Glomerular endothelial cell (primary cell): ENCODE measurements at regions not wholly inside any gene's neighbourhood (a gene's known extent, or its start where the extent isn't known, plus 50 kb on each side); places are given as distances from the start of the nearest gene placed in this dataset.
"Not testable (repeated sequence)": the region's sequence is repeated elsewhere in the genome, so short reads cannot be mapped to it uniquely, and the experiment has no call there.

ENCODE experiments used
- DNase-seq: peaks from one replicate; pipeline ENCODE4 v3.0.0-alpha.2; 2011; ENCODE audit warnings: low read depth, low spot score; ENCODE audit errors: extremely low read depth

DNA sequence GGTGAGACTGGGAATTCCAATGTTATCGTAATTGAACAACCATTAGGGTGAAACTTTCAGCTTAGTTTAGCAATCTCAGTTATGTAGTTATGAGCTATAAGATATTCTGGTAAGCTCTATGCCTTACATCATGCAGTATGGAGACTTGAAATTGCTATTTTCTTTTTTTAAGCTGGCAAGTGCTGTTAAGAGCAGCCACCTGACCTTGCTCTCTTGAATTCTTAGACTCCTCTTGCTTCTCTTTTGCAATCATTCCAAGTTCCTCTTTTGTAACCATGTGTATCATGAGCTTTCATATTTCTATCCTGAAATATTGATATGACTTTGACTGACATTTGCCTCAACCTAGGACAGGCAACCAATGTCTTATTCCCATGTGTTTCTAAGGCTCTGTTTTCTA is 446.3 kb upstream of the SLC35B3 start:
- no peak for DNase-seq

DNA sequence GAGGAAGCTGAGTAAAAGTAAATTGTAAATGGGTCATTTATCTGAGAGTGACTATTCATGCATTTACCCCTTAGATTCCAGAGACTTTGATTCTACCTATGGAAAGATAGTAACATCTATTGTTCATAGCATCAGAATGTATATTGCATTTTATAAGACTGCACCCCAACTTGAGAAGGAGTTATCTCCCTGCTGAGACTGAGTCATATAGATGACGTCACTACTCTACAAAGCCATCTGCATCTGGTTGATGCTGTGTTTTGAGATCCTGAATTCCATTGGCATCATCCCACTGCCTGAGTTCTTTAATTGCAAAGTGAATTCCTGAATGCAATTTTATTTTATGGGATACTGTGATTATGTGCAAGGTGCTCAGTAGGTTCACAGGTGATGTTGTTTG is 444.0 kb upstream of the SLC35B3 start:
- DNase-seq, result no peak

DNA sequence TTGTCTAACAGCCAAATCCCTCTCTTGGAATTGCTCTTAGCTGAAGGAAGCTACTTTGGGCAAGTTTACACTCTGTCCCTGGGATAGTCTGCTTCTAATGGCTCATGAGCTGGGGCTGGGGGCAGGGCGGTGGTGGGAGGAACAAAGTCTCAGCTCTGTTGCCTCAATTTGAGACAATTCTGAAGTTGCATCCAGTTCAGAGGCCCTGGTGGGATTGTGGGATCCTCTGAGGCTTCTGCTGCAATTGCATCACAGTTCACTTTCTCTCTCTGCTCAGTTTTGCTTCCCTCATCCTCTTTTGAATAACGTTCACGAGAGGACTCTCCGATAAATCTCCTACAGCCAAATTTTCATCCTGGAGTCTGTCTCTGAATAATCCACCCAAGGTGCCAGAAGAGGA is 440.6 kb upstream of the SLC35B3 start:
- DNase-seq, result no peak

DNA sequence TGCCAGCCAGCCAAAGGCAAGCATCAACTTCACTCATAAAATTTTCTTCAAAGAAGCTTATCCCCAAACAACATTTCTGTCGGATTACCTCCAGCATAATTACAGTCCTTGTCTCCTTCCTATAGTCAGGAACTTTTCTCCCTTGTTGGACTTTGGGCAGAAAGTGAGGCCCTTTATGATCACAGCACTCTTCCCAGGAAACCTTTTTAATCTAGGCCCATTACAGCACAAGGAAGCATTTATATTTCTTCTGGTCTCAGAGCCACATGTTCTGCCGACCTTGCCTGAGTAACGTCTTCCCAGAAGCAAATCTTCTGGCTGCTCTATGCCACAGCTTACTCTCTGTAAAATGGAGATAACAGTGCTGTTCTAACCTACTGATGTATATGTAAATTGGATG is 437.2 kb upstream of the SLC35B3 start:
- DNase-seq, result no peak

DNA sequence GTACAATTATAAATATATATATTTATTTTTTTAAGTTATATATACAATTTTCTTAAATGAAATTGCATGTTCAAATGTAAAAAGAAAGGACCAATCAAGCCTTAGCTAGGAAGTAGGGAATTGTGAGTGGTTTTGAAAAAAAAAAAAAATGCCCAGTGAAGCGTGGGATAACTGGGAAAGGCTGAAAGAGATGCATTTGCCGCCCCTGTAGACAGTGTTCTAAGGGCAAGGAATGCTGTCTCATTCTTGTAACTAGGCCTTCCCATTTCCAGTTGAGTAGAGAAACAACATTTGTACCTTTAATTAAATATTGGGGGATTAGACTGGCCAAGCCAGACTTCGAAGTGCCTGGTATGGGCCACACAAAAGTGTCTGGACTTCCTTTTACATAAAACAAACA is 430.1 kb upstream of the SLC35B3 start:
- no peak for DNase-seq

DNA sequence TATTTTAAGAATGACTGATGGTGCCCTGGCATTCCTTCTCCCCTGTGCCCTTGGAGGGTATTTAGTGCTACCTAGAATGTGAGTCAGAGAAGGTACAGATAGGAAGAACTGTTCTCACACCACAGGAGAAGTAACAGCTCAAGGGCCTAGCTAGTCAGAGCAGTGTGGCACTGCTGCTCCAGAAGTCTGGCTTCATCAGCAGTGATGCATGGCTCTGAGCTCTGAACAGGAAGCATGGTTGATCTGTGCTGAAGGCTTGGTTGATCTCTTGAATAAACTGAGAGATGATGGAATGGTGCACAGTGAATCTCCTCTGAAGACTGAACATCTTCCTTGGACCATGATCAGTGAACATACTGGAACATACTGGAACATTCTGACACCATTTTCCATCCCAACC is 425.3 kb upstream of the SLC35B3 start:
- no peak for DNase-seq

DNA sequence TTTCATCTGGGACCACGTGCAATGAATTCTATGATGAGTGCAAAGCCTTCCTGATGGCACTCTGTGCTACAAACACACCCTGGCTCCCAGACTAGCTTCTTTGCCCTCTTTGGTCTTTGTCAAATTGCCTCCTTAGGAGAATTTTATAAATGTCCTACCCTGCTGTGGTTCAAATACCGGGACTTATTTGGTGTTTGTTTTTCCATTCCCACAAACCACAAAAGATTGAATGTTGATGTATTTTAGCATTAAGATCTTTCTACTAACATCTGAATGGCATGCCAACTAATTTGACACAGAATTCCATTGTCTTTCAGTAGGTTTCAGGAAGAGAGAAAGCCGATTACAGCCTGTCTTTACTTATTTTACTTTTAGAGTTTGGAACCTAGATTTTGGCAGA is 424.2 kb upstream of the SLC35B3 start:
- DNase-seq, result no peak

DNA sequence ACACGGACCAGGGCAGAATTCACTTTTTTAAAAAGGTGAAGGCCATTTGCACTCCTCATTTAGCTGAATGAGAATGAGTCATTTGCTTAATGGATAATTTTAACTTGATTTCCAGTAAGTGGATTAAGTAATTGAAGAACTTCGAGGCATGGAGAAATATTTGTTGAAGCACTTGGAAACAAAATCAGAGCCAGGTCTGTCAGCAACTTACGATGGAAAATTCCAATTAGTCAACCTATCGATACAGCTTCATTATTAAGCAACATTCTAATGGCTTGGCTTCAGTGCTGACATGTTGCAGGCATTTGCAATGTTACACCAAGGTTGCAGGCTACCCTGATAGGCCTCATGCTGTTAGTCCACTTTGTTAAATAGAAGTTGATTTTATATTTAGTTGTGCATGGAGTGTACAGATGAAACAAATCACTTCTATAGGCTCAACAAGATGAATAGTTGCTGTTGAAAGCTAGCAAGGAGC is 423.5 kb upstream of the SLC35B3 start:
- DNase-seq, result no peak

DNA sequence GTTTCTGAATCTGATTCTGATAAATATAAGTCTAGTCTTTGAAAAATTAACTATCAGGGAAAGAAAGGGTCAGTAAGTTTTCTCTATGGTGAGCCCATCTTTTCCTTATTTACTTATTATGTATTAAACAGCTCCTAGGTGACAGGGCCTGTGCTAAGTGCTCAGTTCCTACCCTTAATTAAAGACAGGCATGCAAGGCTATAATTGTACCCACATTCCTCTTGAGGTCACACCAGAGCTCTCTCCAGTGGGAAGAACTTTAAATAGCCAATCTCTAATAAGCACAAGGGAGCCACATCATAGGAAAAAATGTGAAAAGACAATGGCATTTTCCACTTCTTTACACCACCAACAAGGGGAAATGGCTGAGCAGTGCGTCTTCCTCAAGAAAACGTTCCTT is 421.8 kb upstream of the SLC35B3 start:
- DNase-seq, result no peak

DNA sequence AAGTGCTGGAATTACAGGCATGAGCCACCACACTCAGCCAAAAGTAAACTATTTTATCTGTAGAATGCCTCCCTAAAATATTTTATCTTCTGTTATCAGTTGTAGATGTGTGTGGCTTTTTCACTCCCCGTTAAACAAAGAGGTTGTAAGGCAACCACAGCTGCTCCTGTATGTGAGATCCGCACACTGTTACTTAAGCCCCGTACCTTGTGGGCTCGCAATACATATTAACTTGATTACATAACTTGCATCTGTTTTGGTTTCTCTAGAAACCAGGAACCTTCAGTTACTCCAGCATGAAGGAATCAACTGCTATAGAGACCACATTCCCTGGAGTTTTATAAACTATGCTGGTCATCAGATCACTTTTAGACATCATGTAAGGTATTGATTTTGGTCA is 420.1 kb upstream of the SLC35B3 start:
- no peak for DNase-seq

DNA sequence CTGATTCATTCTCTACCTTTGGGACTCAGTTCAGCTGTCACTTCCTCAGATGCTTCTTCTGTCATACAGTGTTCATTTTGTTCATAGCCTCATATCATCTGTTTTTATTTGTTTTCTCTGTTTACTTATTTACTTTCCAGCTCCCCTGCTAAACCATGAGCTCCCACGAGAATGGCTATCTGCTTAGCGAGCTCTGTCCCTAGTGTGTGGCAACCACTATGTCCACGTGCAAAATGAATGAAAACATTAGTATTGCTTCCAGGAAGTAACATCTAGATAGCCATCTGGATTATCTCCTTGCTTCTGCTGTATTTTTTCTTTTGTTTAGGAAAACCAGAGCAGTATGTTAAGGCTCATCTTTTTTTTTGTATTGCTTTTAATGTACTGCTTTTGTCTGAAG is 417.0 kb upstream of the SLC35B3 start:
- DNase-seq, result no peak

DNA sequence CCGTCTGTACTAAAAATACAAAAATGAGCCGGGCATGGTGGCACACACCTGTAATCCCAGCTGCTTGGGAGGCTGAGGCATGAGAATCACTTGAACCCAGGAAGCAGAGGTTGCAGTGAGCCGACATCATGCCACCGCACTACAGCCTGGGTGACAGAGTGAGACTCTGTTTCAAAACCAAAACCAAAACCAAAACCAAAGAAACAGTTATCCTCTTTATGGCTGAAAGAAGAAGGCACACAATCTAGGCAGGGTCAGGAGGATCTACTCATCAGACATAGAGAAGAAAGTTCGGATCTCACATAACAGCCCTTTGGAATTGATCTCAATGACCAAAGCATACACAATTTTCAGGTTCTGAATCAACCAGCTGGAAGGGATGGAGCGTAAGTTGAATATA is 411.3 kb upstream of the SLC35B3 start:
- not testable (repeated sequence) for DNase-seq

DNA sequence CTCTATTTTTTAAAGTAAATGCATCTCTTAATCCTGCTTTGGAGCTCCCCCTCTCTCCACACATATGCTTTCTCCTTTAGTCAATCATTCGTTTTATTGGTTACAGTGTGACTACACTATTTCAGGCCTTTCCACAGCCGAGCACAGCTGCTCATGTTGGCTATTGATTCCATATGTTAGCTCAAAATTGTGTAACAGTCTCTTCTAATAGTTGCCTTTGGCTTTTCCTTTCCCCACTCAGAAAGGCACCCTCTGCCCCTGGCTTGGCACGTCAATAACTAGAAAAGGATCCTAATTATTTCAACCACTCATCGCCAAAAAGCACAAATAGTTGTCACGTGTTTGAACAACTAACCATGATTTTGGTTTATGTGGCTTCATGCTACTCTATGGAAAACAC is 410.3 kb upstream of the SLC35B3 start:
- DNase-seq, result no peak

DNA sequence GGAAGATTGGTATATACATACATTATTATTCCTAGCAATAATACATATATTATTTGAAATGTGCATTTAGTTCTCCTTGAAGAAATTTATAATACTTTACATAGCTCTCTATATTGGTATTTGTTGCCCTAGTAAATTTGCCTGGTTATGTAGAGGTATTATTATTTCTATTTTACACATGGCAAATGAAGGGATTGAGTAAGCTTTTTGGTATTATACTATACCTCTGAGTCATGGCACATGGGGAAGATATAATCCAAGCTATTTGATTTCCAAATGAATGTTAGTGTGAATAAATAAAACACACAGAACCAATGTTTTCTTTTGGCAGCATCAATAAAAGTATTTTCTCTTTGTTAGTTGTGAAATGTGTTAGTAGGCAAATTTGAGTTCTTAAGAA is 409.6 kb upstream of the SLC35B3 start:
- DNase-seq, result no peak

DNA sequence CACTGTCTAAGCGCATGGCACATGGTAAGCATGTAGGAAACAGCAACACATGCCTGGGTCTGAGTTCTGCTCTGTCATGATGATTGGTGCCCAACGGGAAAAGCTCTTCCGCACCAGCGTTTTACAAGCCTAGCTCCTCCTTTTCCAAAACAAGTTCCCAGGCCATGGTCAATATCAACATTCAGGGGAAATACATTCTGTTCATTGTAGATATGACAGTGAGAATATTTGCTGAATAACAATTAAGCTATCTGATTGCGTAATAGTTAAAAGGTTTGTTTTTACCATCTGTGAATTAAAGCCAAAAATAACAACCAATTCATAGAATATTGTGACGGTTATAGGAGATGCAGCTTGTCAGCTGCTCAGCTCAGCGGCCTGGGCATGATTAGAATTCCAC is 404.3 kb upstream of the SLC35B3 start:
- no peak for DNase-seq

DNA sequence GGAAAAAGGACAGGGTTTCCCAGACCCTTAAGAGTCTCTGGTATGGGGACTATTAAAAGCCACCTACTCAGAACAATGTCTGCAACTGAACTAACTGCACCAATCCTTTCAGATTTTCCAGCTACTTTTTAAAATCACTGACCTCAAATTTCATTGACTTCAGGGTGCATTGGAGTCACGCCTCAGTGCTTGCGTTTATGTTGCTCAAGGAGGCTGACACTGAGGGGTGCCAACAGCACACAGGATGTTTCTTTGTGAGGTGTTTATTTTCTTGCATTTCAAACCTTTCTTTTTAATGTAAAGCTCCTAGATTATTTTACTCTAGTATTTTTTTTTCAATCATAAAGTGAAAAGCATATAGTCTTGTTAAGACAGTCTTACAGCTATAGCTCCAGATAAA is 402.0 kb upstream of the SLC35B3 start:
- DNase-seq, result no peak

DNA sequence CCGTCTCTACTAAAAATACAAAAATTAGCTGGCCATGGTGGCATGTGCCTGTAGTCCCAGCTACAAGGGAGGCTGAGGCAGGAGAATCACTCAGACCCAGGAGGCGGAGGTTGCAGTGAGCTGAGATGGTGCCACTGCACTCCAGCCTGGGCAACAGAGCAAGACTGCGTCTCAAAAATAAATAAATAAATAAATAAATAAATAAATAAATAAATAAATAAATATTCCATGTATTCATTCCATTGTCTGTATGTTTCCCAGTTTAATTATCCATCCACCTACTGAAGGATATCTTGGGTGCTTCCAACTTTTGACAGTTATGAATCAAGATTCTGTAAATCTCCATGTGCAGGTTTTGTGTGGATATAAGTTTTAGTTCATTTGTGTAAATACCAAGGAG is 397.4 kb upstream of the SLC35B3 start:
- not testable (repeated sequence) for DNase-seq

DNA sequence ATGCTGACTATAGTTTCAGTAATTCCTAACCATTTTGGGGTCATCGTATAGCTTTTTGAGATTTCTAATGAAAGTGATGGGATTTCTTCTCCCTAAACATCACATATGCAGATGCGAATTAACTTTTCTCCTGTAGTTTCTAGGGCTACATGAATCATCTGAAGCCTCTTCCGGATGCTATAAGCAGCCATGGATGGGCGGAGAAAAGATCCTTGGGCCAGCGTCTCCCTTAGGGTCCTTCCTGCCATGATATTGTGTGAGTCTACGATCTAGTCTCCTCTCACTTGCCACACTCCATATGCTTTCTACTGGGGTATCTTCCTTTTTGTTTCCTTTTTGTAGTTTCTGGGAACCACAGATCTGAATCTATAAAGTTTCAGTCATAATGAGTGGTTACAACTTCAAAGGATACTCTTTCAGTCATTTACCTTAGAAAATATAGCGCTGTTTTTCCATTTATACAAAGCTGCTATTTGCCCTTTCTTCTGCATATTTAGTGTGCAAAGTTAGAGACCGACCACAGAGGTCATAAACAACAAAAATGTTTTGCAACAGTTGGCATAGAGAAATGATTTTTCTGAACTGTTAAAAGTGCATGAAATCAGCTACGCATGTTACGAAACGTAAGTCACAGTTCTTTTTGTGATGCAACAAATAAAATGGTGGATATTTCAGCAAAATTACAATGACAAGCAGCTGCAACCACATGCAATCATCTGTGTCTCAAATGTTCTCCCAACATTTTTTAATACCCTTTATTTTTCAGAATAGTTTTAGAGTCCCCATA is 396.2 kb upstream of the SLC35B3 start:
- DNase-seq, result no peak

DNA sequence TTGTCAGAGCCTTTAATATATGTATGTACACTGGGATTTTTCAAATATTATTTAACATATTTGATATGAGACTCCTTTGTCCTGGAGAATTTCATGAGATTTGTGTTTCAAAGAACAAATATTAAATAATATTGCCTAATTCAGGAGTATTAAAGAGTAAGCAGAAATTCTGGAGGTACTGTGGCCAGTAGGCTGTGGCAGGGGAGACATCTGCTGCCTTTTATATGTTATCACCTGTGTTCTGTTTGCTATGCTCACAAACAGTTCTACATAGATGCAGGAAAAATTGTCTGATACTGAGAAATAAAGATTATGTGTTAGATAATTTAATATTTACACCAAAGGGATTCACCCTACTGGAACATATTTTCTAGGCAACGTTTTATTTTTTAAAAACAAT is 395.4 kb upstream of the SLC35B3 start:
- no peak for DNase-seq

DNA sequence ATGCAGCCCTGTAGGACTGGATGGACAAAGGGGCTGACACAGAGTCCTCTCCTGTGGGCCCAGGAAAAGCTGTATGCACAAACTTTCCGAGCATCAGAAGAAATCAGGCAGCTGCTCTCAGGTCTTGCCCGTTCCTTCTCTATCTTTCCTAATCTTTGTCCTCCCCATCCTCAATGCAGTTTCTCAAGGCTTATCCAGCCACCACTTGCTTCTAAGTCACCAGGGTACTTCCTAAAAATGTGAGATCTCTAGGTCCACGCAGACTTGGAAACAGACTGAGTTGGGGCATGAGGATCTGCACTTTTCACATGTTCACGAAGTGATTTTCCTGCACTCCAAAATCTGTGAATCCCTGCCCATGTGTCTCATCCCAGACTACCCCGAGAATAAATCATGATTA is 394.5 kb upstream of the SLC35B3 start:
- DNase-seq, result no peak

DNA sequence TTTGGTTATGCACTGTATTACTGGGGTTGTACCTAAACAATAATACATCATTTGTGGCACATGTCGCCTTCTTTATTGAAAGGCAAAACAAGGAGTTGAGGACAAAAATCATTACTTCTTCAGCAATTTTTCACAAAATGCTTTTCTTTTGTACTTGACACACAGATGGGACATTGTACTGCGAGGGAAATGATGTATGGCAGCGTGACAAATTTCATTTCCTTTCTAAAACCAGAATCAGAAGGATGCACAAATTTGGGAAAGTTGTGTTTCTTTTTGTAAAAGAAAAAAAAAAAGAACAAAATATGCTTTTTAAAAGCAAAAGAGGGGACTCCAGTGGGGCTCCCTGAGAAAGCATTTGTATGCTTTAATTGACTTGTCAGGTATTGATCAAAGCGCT is 394.0 kb upstream of the SLC35B3 start:
- no peak for DNase-seq

DNA sequence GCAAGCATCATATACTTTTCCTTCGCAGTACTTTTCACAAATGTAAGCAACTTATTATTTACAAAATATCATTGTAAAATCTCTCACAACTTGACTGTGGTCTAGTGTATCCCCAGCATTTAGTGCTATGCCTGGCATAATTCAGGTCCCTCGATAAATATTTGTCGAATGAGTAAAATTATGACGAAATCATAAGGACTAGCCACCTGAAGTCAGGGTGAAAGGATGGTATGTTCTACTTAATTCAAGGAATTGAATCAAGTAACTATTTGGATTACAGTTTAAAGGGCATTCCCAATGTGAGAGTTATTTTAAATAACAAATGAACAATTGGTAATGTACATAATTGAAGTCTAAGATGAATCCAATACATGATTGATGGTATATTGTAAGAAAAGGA is 393.0 kb upstream of the SLC35B3 start:
- DNase-seq, result no peak

DNA sequence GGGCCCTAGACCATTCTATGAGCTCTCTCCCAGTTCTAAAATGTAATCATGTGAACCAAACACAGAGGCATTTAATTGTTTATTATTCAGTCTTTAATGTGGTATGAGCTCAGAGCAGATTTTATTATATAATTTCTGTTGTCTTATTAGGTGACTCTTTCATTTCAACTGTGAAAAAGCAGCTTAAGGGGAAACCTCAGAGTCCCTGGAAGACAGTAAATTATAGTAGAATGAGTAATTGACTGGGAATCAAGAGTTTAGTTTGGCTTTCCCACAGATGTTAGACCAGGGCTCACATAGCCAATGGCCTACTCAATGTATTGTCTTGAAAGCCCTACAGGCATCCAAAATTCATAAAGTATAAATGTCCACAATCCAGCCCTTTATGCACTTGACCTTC is 390.4 kb upstream of the SLC35B3 start:
- DNase-seq, result no peak
